Coronary artery (tissue), 2 donors: ENCODE measurements at regions not wholly inside any gene's neighbourhood (a gene's known extent, or its start where the extent isn't known, plus 50 kb on each side); places are given as distances from the start of the nearest gene placed in this dataset.

Experiments used
- DNase-seq: peaks from one replicate; pipeline ENCODE4 v3.0.0-alpha.2; 2017; ENCODE audit warnings: low spot score
- H3K27ac ChIP-seq, 2 donors: fragments of 200-600 bp; sonication (generic); one replicate each; pipeline ENCODE4 v1.5.1; 2016 to 2019
- H3K4me3 ChIP-seq: fragments of 200-600 bp; sonication (generic); 2 replicates; pipeline ENCODE4 v1.5.1; 2016; ENCODE audit warnings: mild to moderate bottlenecking, moderate library complexity
- CTCF ChIP-seq: fragments of 200-600 bp; sonication (generic); IDR thresholded peaks from one replicate; pipeline ENCODE4 v1.5.1; 2019; ENCODE audit warnings: antibody characterized with exemption

- no peak for TF ChIP-seq CTCF
- Histone ChIP-seq H3K4me3 (no peak overlapping the region), H3K27ac (no peak overlapping the region)
- DNase-seq, result no peak
Observed at GRCh38 chr13:75038393-75039113, 443.4 kb downstream of the TBC1D4 start.

GRCh38 chr13:75025956-75026355, 456.0 kb downstream of the TBC1D4 start:
- H3K27ac ChIP-seq, result no peak overlapping the region
- H3K4me3 ChIP-seq, result no peak overlapping the region
- TF ChIP-seq CTCF, result no peak
- DNase-seq, result no peak

GRCh38 chr13:75024602-75025001, 457.4 kb downstream of the TBC1D4 start:
- no peak for DNase-seq
- TF ChIP-seq CTCF, result no peak
- Histone ChIP-seq H3K4me3 (no peak overlapping the region), H3K27ac (no peak overlapping the region)

- no peak overlapping the region for H3K27ac ChIP-seq
- TF ChIP-seq CTCF, result no peak
- no peak for DNase-seq
- H3K4me3 ChIP-seq, result no peak overlapping the region
Observed at GRCh38 chr13:75023609-75024008, 458.4 kb downstream of the TBC1D4 start.

GRCh38 chr13:75021151-75021550, 460.8 kb downstream of the TBC1D4 start:
- Histone ChIP-seq H3K4me3 (no peak overlapping the region), H3K27ac (no peak overlapping the region)
- DNase-seq, result no peak
- no peak for TF ChIP-seq CTCF

GRCh38 chr13:75016225-75016624, 465.7 kb downstream of the TBC1D4 start:
- H3K4me3 ChIP-seq, result no peak overlapping the region
- H3K27ac ChIP-seq, result no peak overlapping the region
- TF ChIP-seq CTCF, result no peak
- DNase-seq, result no peak

GRCh38 chr13:75013818-75014217, 468.2 kb downstream of the TBC1D4 start:
- Histone ChIP-seq H3K27ac (no peak overlapping the region), H3K4me3 (no peak overlapping the region)
- no peak for DNase-seq
- no peak for TF ChIP-seq CTCF
